Activated CD8-positive, alpha-beta memory T cell treated with anti-CD3 and anti-CD28 coated beads, Interleukin-2, amount 10 ng/mL, durations not matched to agents 7 days and 5 days (primary cell): ENCODE measurements at regions not wholly inside any gene's neighbourhood (a gene's known extent, or its start where the extent isn't known, plus 50 kb on each side); places are given as distances from the start of the nearest gene placed in this dataset.

Experiments
- ATAC-seq: fragments of 150-1000 bp; cut with Tn5 transposase; one replicate; pipeline ENCODE4 v1.10.0; 2021; ENCODE audit warnings: moderate library complexity
- CTCF ChIA-PET: fragments of 350-600 bp; sonication (Branson Sonifier 250); formaldehyde crosslinking; loops from one replicate; lab custom pipeline; 2021; ENCODE audit warnings: antibody characterized with exemption; lab: Charles Lee
- DNase-seq: peaks from one replicate; pipeline ENCODE4 v3.0.0-alpha.2; 2020
- H3K27ac Mint-ChIP-seq: one replicate; pipeline ENCODE4 v1.8.0; 2021; ENCODE audit warnings: mild to moderate bottlenecking, mixed read lengths
- H3K27me3 Mint-ChIP-seq: one replicate; pipeline ENCODE4 v1.8.0; 2021; ENCODE audit warnings: mixed read lengths
- H3K36me3 Mint-ChIP-seq: one replicate; pipeline ENCODE4 v1.8.0; 2021; ENCODE audit warnings: mild to moderate bottlenecking, mixed read lengths
- H3K4me1 Mint-ChIP-seq: one replicate; pipeline ENCODE4 v1.8.0; 2021; ENCODE audit warnings: mixed read lengths
- H3K4me3 Mint-ChIP-seq: one replicate; pipeline ENCODE4 v1.8.0; 2021; ENCODE audit warnings: mild to moderate bottlenecking, moderate library complexity, mixed read lengths
- H3K9me3 Mint-ChIP-seq: one replicate; pipeline ENCODE4 v1.8.0; 2022; ENCODE audit warnings: low read depth, mixed read lengths

DNA sequence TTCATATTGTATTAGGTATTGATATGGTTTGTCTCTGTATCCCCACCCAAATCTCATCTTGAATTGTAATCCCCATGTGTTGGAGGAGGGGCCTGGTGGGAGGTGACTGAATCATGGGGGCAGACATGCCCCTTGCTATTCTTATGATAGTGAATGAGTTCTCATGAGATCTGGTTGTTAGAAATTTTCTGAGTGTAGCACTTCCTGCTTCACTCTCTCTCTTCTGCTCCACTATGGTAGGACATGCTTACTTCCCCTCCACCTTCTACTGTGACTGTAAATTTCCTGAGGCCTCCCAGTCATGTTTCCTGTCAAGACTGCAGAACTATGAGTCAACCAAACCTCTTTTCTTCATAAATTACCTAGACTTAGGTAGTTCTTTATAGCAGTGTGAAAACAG lies 187.4 kb upstream of the SLC24A2 start:
- ATAC-seq (peak; percentile 92), DNase-seq (peak; percentile 62)
- H3K4me1 Mint-ChIP-seq: peaks cover 20% of the 10 kb centered on the region
- H3K27me3 Mint-ChIP-seq: no peaks in the 10 kb centered on the region
- H3K4me3 Mint-ChIP-seq: no peak overlapping the region
- peaks cover 4% of the 10 kb centered on the region for H3K9me3 Mint-ChIP-seq
- peak overlapping the region; percentile 72 for H3K27ac Mint-ChIP-seq
- CTCF ChIA-PET: no interaction called here
- peaks cover 8% of the 10 kb centered on the region for H3K36me3 Mint-ChIP-seq

DNA sequence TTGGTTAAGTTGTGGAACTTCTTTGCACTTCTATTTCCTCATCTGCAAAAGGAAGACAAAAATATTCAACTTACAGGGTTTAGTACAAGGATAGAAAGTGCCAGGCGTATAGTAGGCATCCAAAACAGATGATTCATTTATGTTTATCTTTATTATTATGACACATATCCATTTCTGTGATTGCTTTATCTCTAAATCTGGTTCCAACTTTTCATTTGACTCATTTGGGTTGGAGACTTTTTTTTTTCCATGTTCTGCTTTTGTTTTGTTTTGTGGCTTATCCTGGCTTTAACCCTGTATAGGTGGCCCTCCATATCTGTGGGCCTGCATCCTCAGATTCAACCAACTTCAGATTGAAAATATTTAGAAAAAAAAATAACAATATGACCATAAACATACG lies 186.7 kb upstream of the SLC24A2 start:
- H3K36me3 Mint-ChIP-seq: peaks cover 8% of the 10 kb centered on the region
- peak; percentile 25 for ATAC-seq

DNA sequence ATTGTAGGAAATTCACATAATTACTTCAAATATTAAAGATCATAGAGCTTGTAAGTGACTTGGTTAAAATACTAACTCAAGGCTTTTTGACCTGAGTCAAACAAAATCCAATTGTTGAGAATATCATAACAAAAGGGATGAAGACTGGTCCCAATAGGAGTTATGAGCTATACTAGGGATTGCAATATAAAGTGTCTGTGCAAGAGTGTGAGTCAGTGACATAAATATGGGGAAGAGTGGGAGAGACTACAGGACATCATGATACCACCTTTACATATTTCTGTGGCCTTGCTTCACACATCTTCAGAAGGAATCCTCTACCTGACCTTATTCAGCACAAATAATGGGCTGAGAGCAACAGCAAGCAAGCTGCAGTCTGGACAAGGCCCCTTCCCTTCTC lies 180.9 kb upstream of the SLC24A2 start:
- Mint-ChIP-seq H3K4me1 (no peaks in the 10 kb centered on the region), H3K36me3 (no peaks in the 10 kb centered on the region), H3K9me3 (no peaks in the 10 kb centered on the region), H3K27ac (no peak overlapping the region), H3K27me3 (peaks cover 3% of the 10 kb centered on the region), H3K4me3 (no peak overlapping the region)
- ATAC-seq: no peak
- CTCF ChIA-PET: interaction anchor here (1.3 kb wide), 1 partner anchor 972 kb away, joined by 3 read pairs; no protein-coding TSS in a partner anchor
- no peak for DNase-seq

More for the DNA sequence above, 186.7 kb upstream of the SLC24A2 start:
- no peak overlapping the region for H3K4me3 Mint-ChIP-seq
- peak overlapping the region; percentile 41 for H3K27ac Mint-ChIP-seq
- H3K9me3 Mint-ChIP-seq: peaks cover 4% of the 10 kb centered on the region
- CTCF ChIA-PET: no interaction called here
- DNase-seq: no peak
- H3K27me3 Mint-ChIP-seq: no peaks in the 10 kb centered on the region
- H3K4me1 Mint-ChIP-seq: peaks cover 20% of the 10 kb centered on the region

DNA sequence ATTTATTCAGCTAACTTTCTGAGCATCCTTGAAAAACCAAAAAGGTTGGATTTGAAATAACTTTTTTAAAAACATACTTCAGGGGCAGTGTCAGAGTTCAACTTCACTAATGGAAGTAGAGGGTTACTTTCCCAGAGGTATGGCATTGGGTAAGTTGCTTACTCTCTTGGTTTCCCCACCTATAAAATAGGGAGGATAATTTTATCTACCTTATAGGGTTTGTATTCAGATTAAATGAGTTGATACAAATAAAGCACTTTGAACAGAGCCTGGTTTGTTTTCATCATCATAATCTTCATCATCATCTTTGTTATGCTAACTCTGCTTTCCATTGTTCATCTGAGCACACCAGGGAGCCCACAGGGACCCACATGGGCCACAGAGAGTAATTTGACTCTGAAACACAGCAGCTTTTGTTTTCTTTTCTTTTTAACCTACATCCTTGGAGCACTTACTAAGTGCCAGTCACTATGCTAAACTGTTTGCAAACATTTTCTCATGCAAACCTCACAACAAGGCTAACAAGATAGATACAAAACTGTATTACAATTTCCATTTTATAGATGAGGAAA lies 179.1 kb upstream of the SLC24A2 start:
- H3K36me3 Mint-ChIP-seq: no peaks in the 10 kb centered on the region
- peaks cover 3% of the 10 kb centered on the region for H3K27me3 Mint-ChIP-seq
- H3K27ac Mint-ChIP-seq: no peak overlapping the region
- no peak for DNase-seq
- CTCF ChIA-PET: interaction anchor here (1.3 kb wide), 1 partner anchor 31 kb away, joined by 3 read pairs; no protein-coding TSS in a partner anchor
- no peaks in the 10 kb centered on the region for H3K9me3 Mint-ChIP-seq
- ATAC-seq: no peak
- H3K4me3 Mint-ChIP-seq: no peak overlapping the region
- H3K4me1 Mint-ChIP-seq: no peaks in the 10 kb centered on the region

DNA sequence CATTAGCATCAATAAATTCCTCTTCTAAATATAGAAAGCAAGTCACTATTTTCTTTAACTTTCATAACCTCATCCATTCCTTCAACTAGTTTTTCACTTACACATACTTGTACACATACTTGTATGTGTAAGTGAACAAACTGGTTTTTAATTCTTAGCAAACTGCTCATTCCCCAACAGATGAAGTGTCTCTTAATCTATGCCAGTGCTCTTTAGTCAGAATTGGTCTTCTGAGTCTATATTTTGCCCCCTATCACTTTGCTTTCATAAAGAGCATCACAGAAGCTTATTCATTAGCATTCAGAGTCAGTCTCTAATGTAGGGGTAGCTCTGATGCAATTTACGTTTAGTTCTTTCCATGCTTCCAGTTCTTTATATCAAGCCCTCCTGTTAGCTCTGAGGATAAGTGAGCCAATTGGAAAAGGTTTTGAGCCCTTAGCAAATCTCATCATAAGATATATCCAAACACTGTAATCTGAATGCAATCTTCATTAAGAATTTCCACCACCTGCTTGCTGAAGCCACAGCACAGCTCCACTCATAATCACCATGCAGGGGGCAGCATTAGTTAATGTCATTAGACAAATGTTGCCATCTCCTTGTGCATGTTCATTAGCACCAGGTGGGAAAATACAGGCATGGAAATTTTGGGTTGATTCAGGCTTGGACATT lies 178.5 kb upstream of the SLC24A2 start:
- DNase-seq (no peak), ATAC-seq (peak; percentile 27)
- Mint-ChIP-seq H3K9me3 (no peaks in the 10 kb centered on the region), H3K27me3 (peaks cover 3% of the 10 kb centered on the region), H3K4me1 (no peaks in the 10 kb centered on the region), H3K36me3 (no peaks in the 10 kb centered on the region), H3K4me3 (no peak overlapping the region), H3K27ac (no peak overlapping the region)
- CTCF ChIA-PET: interaction anchor here (0.8 to 1.3 kb wide), 2 partner anchors 10 to 32 kb away, joined by 3 read pairs; no protein-coding TSS in a partner anchor

DNA sequence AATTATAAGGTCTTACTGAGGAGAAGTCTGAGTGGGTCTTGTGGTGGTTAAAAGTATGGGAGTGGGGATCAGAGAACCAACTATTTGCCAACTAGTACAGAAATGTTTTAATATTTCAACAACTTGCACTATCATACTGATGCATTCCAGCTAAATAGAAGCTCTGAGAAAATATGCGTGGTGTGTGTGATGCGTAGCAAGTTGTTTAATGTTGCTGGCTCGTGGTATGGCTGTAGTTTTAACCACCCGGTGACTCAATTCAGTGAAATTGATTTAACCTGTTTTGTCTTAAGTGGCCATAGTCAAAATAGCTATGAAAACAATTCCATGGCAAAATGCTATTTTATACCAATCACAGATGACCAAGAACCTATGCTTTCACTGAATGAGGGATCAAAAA lies 176.5 kb upstream of the SLC24A2 start:
- Mint-ChIP-seq H3K36me3 (no peaks in the 10 kb centered on the region), H3K4me3 (no peak overlapping the region), H3K27me3 (peaks cover 10% of the 10 kb centered on the region), H3K9me3 (peaks cover 3% of the 10 kb centered on the region), H3K4me1 (no peaks in the 10 kb centered on the region), H3K27ac (no peak overlapping the region)
- CTCF ChIA-PET: interaction anchor here (0.6 kb wide), 1 partner anchor 9 kb away, joined by 3 read pairs; no protein-coding TSS in a partner anchor
- no peak for ATAC-seq
- DNase-seq: no peak

DNA sequence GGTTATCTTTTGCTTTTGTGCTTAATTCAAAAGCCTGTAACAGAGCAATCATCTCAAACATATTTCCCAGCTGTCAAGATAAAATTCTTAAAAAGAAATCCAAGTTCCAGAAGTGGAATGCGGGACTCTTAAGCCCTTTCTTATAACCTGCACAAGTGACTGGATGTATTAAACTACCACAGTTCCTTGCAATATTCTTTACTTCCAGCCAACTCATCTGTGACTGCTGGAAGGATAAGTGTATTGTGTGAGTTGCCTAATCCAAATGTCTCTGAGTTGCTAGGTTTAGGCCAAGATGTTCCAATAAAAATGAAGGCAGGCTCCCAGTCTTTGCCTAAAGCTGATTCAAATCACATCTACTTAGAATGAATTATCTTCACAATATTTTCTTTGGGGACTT lies 159.2 kb upstream of the SLC24A2 start:
- DNase-seq (no peak), ATAC-seq (no peak)
- CTCF ChIA-PET: interaction anchor here (0.9 kb wide), 1 partner anchor 143 kb away, joined by 3 read pairs; no protein-coding TSS in a partner anchor
- H3K36me3 Mint-ChIP-seq: peaks cover 8% of the 10 kb centered on the region
- H3K9me3 Mint-ChIP-seq: peaks cover 2% of the 10 kb centered on the region
- no peak overlapping the region for H3K4me3 Mint-ChIP-seq
- H3K4me1 Mint-ChIP-seq: peaks cover 8% of the 10 kb centered on the region
- H3K27me3 Mint-ChIP-seq: peaks cover 27% of the 10 kb centered on the region
- no peak overlapping the region for H3K27ac Mint-ChIP-seq

DNA sequence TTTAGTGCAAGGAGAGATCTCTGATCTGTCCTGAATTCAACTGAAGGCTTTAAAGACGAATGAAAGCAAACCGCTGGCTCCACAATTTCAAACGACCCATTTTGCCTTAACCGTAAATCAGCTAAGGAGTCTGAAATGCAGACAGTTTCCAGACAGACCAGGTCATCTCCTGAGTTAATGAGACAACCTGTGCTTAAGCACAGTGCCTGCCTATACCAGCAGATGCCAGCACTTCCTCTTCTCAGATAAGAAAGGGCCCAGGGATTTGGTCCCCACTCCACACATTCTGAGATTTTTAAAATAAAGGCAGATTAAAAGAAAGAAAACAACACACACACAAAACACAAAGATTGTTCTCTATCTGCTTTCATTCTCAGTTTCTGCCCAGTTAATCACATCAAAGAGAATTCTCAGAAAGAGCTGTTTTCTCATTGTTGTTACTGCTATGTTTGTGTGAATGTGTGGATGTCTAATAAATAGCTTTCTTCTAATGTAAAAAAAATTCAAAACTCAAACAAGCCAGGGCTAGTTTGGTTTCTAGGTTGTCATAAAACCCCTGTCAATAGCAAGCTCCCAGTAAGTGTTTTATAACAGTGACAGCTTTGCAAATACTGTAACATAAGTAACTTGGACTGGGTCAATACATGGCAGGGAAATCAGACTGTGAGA lies 157.7 kb upstream of the SLC24A2 start:
- no peak for DNase-seq
- peaks cover 27% of the 10 kb centered on the region for H3K27me3 Mint-ChIP-seq
- no peaks in the 10 kb centered on the region for H3K9me3 Mint-ChIP-seq
- H3K27ac Mint-ChIP-seq: no peak overlapping the region
- ATAC-seq: peak; percentile 66
- H3K36me3 Mint-ChIP-seq: peaks cover 7% of the 10 kb centered on the region
- H3K4me1 Mint-ChIP-seq: peaks cover 8% of the 10 kb centered on the region
- CTCF ChIA-PET: interaction anchor here (0.6 to 1.7 kb wide), 16 partner anchors 9 to 995 kb away, joined by 3 to 7 read pairs (median 3); no protein-coding TSS in a partner anchor
- no peak overlapping the region for H3K4me3 Mint-ChIP-seq

DNA sequence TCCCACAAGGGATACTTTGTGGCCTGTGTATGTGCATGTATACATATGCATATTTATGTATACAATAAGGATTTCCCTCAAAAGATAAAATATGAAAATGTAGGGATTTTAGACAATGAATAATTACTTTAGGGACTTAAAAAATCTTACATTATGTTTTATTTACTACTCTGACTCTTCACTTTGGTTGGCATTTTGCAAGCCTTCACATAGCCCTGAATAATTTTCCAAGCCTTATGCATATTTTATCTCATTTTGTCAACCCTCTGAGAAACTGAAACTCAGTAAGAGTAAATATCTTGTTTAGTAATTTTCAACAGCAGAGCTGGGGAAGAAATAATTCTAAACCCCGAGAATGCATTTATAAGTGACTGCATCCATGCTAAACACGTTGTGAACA lies 153.0 kb upstream of the SLC24A2 start:
- Mint-ChIP-seq H3K9me3 (no peaks in the 10 kb centered on the region), H3K36me3 (no peaks in the 10 kb centered on the region), H3K4me3 (no peak overlapping the region), H3K4me1 (peaks cover 5% of the 10 kb centered on the region), H3K27me3 (peaks cover 24% of the 10 kb centered on the region), H3K27ac (no peak overlapping the region)
- ATAC-seq (no peak), DNase-seq (no peak)
- CTCF ChIA-PET: no interaction called here

DNA sequence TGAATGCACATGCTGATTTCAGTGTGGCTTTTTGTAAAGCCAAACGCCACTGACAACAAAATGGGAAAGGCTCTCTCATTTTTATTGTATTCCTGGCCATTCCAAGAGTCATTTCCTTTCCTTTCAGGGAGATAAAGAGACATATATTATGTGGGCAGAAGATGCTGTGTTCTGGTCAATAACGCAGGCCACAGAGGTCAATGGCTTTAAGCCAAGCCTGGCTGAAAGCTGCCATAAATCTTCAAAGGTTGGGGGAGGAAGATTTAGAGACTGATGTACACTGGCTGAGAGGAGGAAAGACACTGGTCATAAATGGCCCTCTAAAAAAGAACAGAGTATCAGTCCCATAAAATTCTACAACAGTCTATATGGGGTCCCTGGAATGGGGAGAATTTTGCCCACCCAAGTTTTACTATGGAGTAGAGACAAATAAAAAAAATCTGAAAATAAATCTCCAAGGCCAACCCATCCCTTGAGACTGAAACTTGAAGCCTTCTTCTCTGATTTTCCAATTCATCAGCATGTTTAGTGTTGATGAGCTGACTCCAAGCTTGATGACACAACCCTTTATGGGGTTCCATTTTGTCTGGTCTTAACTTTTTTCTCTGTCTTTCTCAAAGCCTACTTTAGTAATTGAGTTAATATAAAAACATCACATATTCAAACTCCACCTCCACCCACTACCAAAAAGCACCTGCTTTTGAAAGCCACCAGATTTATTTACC lies 152.1 kb upstream of the SLC24A2 start:
- no peaks in the 10 kb centered on the region for H3K36me3 Mint-ChIP-seq
- H3K4me1 Mint-ChIP-seq: no peaks in the 10 kb centered on the region
- ATAC-seq (no peak), DNase-seq (no peak)
- no peak overlapping the region for H3K4me3 Mint-ChIP-seq
- H3K27me3 Mint-ChIP-seq: peaks cover 22% of the 10 kb centered on the region
- CTCF ChIA-PET: interaction anchor here (0.7 kb wide), 1 partner anchor 124 kb away, joined by 4 read pairs; no protein-coding TSS in a partner anchor
- no peaks in the 10 kb centered on the region for H3K9me3 Mint-ChIP-seq
- no peak overlapping the region for H3K27ac Mint-ChIP-seq

DNA sequence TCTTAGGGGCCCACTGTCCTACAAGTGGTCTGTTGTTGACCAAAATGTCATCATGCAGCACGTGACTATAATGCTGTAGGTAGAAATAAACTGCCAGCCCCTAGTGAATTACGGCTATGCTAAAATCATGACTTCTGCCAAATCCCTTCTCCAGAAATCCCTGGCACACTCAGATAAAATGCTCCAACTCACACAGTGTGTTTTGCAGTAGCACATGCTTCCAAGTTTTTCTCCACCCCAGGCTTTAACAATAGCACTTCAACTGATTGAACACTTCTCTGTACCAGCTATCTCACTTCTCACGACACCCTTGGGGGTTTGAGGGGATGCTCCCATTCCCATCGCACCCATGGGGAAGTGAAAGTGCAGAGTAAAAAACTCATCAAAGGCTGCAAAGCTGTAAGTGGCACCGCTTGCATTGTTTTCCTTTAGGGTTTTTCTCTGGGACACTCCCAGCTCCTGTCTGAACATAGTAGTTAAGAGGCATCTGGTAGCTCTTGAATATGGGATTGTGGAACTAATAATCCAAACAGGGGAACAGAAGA lies 151.0 kb upstream of the SLC24A2 start:
- no peak overlapping the region for H3K4me3 Mint-ChIP-seq
- ATAC-seq: no peak
- DNase-seq: no peak
- H3K36me3 Mint-ChIP-seq: no peaks in the 10 kb centered on the region
- no peaks in the 10 kb centered on the region for H3K4me1 Mint-ChIP-seq
- H3K27ac Mint-ChIP-seq: no peak overlapping the region
- no peaks in the 10 kb centered on the region for H3K9me3 Mint-ChIP-seq
- CTCF ChIA-PET: no interaction called here
- peaks cover 19% of the 10 kb centered on the region for H3K27me3 Mint-ChIP-seq

DNA sequence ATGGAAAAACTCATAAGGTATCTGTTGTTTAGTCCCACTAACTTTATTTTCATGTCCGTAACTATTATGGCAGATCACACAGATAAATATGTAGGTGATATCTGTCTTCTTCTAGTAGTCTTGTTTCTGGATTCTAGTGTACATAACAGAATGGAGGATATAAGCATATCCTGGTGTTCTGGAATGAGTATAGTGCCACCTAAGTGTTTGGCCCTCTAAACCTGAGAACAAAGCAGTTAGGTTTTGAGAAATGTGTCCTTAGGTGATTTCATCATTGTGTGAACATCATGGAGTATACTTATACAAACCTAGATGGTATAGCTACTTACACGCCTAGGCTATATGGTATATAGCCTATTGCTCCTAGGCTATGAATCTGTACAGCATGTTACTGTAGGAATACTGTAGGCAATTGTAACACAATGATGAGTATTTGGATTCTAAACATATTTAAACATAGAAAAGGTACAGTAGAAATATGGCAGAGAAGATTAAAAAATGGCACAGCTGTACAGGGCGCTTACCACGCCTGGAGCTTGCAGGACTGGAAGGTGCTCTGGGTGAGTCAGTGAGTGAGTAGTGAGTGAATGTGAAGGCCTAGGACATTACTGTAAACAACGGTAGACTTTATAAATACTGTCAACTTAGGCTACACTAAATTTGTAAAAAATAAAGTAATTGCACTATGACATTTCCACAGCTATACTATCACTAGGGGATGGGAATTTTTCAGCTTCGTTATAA lies 150.3 kb upstream of the SLC24A2 start:
- Mint-ChIP-seq H3K9me3 (no peaks in the 10 kb centered on the region), H3K4me1 (peaks cover 5% of the 10 kb centered on the region), H3K36me3 (no peaks in the 10 kb centered on the region), H3K4me3 (no peak overlapping the region), H3K27ac (no peak overlapping the region), H3K27me3 (peaks cover 18% of the 10 kb centered on the region)
- CTCF ChIA-PET: no interaction called here
- DNase-seq: no peak
- ATAC-seq: no peak
